NCI-H69 (cell line): ENCODE measurements at regions not wholly inside any gene's neighbourhood (a gene's known extent, or its start where the extent isn't known, plus 50 kb on each side); places are given as distances from the start of the nearest gene placed in this dataset.

Experiments used
- DNase-seq: peaks from one replicate; lab custom pipeline; 2025; lab: John Stamatoyannopoulos, UW

GRCh38 chr6:67663105-67663895 lies 971.8 kb upstream of the ADGRB3 start:
- no peak for DNase-seq

- DNase-seq, result no peak
Measured at GRCh38 chr6:67653561-67653960, 981.5 kb upstream of the ADGRB3 start.

GRCh38 chr6:67646550-67646949 lies 988.5 kb upstream of the ADGRB3 start:
- no peak for DNase-seq

- DNase-seq, result no peak
Measured at GRCh38 chr6:67643281-67643680, 991.8 kb upstream of the ADGRB3 start.

- no peak for DNase-seq
Measured at GRCh38 chr6:67642582-67642981, 992.5 kb upstream of the ADGRB3 start.

GRCh38 chr6:67640484-67640883 lies 994.6 kb upstream of the ADGRB3 start:
- peak; percentile 28 for DNase-seq

GRCh38 chr6:67639161-67639560 lies 995.9 kb upstream of the ADGRB3 start:
- DNase-seq, result no peak

- no peak for DNase-seq
Measured at GRCh38 chr6:67634199-67634598, 1000.9 kb upstream of the ADGRB3 start.

- no peak for DNase-seq
Measured at GRCh38 chr6:67633058-67633457, 1002.0 kb upstream of the ADGRB3 start.

GRCh38 chr6:67630146-67630545 lies 1004.9 kb upstream of the ADGRB3 start:
- DNase-seq, result peak; percentile 65

- peak; percentile 15 for DNase-seq
Measured at GRCh38 chr6:67629258-67629657, 1005.8 kb upstream of the ADGRB3 start.

- no peak for DNase-seq
Measured at GRCh38 chr6:67615796-67616195, 1019.3 kb upstream of the ADGRB3 start.

GRCh38 chr6:67608099-67608749 lies 1026.9 kb upstream of the ADGRB3 start:
- peak; percentile 90 for DNase-seq

- DNase-seq, result peak; percentile 97
Measured at GRCh38 chr6:67606906-67607828, 1027.9 kb upstream of the ADGRB3 start.

GRCh38 chr6:67594366-67594765 lies 1040.7 kb upstream of the ADGRB3 start:
- DNase-seq, result no peak

GRCh38 chr6:67593247-67593646 lies 1041.8 kb upstream of the ADGRB3 start:
- no peak for DNase-seq

- peak; percentile 46 for DNase-seq
Measured at GRCh38 chr6:67591910-67592309, 1043.2 kb upstream of the ADGRB3 start.

GRCh38 chr6:67567842-67568241 lies 1067.2 kb upstream of the ADGRB3 start:
- no peak for DNase-seq

- no peak for DNase-seq
Measured at GRCh38 chr6:67563671-67564070, 1071.4 kb upstream of the ADGRB3 start.

GRCh38 chr6:67560068-67560467 lies 1075.0 kb upstream of the ADGRB3 start:
- no peak for DNase-seq

- no peak for DNase-seq
Measured at GRCh38 chr6:67558985-67559384, 1076.1 kb upstream of the ADGRB3 start.

GRCh38 chr6:67544851-67545452 lies 1090.1 kb upstream of the ADGRB3 start:
- no peak for DNase-seq
